ENCODE measurements at regions not wholly inside any gene's neighbourhood (a gene's known extent, or its start where the extent isn't known, plus 50 kb on each side); places are given as distances from the start of the nearest gene placed in this dataset.

DNA sequence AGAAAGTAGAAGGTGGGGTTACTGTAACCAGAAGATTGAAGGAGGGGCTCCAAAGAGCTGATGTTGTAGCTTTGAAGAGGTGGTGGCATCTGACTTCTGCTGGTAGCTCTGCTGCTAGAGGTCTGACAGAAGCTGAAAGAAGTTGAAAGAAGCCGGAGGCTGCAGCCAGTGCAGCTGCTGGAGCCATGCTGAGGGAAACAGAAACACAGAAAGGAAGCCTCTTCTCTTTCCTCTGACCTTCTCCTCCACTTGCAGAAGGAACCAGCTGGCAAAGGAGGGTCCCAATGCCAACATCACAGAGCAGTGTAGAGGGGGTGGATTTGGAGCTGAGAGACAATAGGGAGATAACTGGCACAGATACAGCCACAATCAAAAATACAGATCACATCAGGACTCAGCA, 89.3 kb upstream of the HHIP start:
- peaks cover under 1% of the 10 kb centered on the region for H3K4me1 ChIP-seq (ENCODE audit: control insufficient read depth, insufficient read depth, low read length)
- no peaks in the 10 kb centered on the region for H3K27me3 ChIP-seq (ENCODE audit: control insufficient read depth, insufficient read depth, low read length)
- no peak overlapping the region for H3K4me2 ChIP-seq (ENCODE audit: low read length)
- no peak overlapping the region for H3K4me3 ChIP-seq (ENCODE audit: low read length)
- no peak overlapping the region for H3K9ac ChIP-seq (ENCODE audit: low read depth, low read length)
- H3K36me3 ChIP-seq (ENCODE audit: insufficient read depth, low read length), result no peaks in the 10 kb centered on the region
- H3K9me3 ChIP-seq (replicated peaks; ENCODE audit: low read length), result no peaks in the 10 kb centered on the region

DNA sequence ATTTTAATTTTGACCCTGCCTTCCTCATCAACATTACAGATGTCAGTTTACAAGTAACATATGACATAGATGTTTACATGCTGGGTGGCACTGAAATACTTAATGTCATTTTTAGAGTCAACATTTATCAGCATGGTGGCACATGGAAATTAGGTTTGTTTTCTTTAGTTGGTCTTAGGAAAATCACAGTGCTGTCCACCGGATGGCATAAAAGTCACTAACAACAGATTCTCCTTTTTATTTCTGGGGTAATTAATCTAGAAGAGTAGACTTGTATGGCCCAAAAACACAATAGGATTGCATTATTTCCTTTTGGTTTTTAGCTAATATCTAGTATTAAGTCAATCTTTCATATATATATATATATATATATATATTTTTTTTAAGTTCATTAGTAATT, 88.6 kb upstream of the HHIP start:
- Histone ChIP-seq H3K4me1 (ENCODE audit: control insufficient read depth, insufficient read depth, low read length) (peaks cover 8% of the 10 kb centered on the region), H3K4me2 (ENCODE audit: low read length) (no peak overlapping the region), H3K27me3 (ENCODE audit: control insufficient read depth, insufficient read depth, low read length) (no peaks in the 10 kb centered on the region), H3K36me3 (ENCODE audit: insufficient read depth, low read length) (no peaks in the 10 kb centered on the region), H3K9ac (ENCODE audit: low read depth, low read length) (no peak overlapping the region), H3K9me3 (replicated peaks; ENCODE audit: low read length) (no peaks in the 10 kb centered on the region), H3K4me3 (ENCODE audit: low read length) (no peak overlapping the region)

DNA sequence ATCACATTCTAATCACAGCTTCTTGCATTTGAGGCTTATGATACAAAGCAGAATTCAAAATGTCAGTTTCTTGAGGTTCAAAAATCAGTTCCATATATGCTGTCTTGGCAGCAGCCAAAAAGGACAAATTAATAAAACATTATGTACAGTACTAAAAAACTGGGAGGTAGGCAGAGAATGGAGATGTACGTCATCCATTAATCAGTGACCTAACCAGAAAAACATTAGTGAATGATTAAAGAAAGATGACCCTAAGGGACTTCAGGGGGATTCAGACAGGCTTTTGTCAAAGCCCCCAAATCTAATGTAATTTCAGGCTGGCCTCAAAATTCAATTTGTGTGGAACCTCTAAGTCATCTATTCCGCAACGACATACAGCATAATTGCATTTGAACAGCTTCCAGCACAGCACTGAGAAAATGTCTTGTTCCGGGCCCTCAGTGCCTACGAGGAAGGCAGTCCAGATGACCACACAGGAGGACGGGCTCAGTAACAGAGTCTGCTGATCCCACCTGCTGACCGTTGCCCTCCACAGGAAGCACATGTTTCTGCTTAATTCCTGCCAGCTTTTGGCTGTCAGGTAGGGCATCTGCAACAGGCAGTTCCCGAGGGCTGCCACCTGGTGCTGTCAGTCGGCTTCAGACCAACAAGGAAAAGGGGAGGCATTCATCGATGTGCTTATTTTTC, 83.8 kb upstream of the HHIP start:
- Histone ChIP-seq H3K4me3 (ENCODE audit: low read length) (no peak overlapping the region), H3K4me1 (ENCODE audit: control insufficient read depth, insufficient read depth, low read length) (peaks cover 16% of the 10 kb centered on the region), H3K9me3 (replicated peaks; ENCODE audit: low read length) (no peaks in the 10 kb centered on the region), H3K27me3 (ENCODE audit: control insufficient read depth, insufficient read depth, low read length) (no peaks in the 10 kb centered on the region), H3K9ac (ENCODE audit: low read depth, low read length) (no peak overlapping the region), H3K4me2 (ENCODE audit: low read length) (peak overlapping the region; percentile 63), H3K36me3 (ENCODE audit: insufficient read depth, low read length) (no peaks in the 10 kb centered on the region)

- H3K4me3 ChIP-seq (ENCODE audit: low read length), result no peak overlapping the region
- H3K36me3 ChIP-seq (ENCODE audit: insufficient read depth, low read length), result no peaks in the 10 kb centered on the region
- no peak overlapping the region for H3K9ac ChIP-seq (ENCODE audit: low read depth, low read length)
Measured at GRCh38 chr4:144564358-144564757, 81.6 kb upstream of the HHIP start.

DNA sequence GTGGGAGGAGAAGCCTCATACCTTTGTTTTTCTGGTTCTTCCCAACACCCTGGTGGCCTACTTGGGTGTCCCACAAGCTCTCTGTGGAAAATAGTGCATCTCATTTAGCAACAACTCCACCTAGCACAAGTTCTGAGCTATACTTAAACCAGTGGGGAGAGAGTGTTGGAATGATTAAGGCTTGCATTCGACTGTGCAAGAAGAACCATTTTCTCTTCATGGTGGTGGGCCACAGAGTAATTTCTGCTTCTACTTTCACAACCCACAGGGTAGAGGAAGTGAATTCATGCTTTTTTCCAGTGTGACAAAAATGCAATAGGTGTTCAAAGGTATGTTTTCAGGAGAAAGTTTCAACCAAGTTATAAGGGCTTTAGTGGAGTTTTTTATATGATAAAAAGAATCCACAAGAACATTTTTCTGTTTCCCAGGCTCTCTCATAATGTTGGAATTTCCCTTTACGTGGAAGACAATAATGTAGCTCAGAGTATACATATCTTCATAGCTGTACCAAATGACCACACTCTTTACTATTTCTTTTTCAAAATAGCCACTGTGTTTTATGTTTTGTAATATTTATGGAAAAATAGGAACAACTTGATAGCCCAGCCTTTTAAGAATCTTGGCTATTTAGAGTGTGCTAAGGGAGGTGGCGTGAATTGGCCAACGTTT, 80.3 kb upstream of the HHIP start:
- H3K4me1 ChIP-seq (ENCODE audit: control insufficient read depth, insufficient read depth, low read length), result peaks cover 16% of the 10 kb centered on the region
- H3K27me3 ChIP-seq (ENCODE audit: control insufficient read depth, insufficient read depth, low read length), result no peaks in the 10 kb centered on the region
- no peak overlapping the region for H3K4me2 ChIP-seq (ENCODE audit: low read length)
- peak overlapping the region; percentile 42 for H3K9ac ChIP-seq (ENCODE audit: low read depth, low read length)
- no peaks in the 10 kb centered on the region for H3K36me3 ChIP-seq (ENCODE audit: insufficient read depth, low read length)
- no peaks in the 10 kb centered on the region for H3K9me3 ChIP-seq (replicated peaks; ENCODE audit: low read length)
- no peak overlapping the region for H3K4me3 ChIP-seq (ENCODE audit: low read length)

More at GRCh38 chr4:144564358-144564757, 81.6 kb upstream of the HHIP start:
- Histone ChIP-seq H3K9me3 (replicated peaks; ENCODE audit: low read length) (no peaks in the 10 kb centered on the region), H3K4me1 (ENCODE audit: control insufficient read depth, insufficient read depth, low read length) (peaks cover 16% of the 10 kb centered on the region), H3K4me2 (ENCODE audit: low read length) (no peak overlapping the region), H3K27me3 (ENCODE audit: control insufficient read depth, insufficient read depth, low read length) (no peaks in the 10 kb centered on the region)

- H3K36me3 ChIP-seq (ENCODE audit: insufficient read depth, low read length), result no peaks in the 10 kb centered on the region
- no peaks in the 10 kb centered on the region for H3K9me3 ChIP-seq (replicated peaks; ENCODE audit: low read length)
- H3K4me1 ChIP-seq (ENCODE audit: control insufficient read depth, insufficient read depth, low read length), result peaks cover 11% of the 10 kb centered on the region
- no peaks in the 10 kb centered on the region for H3K27me3 ChIP-seq (ENCODE audit: control insufficient read depth, insufficient read depth, low read length)
- no peak overlapping the region for H3K9ac ChIP-seq (ENCODE audit: low read depth, low read length)
- no peak overlapping the region for H3K4me3 ChIP-seq (ENCODE audit: low read length)
- H3K4me2 ChIP-seq (ENCODE audit: low read length), result no peak overlapping the region
Measured at GRCh38 chr4:144572660-144573059, 73.3 kb upstream of the HHIP start.

DNA sequence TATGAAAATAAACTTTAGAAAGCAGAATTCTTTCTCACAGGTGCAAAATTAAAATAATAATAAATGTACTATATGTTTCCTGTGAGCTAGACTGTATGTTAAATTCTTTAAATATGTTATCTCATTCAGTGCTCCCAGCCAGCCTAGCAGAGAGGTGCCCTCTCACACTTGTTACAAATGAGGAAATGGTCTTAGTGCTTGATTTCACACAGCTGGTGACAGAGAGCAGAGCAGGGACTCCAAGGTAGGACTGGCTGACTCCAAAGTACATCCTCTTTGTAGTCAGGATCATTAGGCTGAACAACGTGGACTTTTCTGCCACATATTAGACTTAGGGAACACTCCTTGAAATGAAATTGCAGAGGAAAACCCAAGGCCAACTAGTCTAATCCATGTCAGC, 72.0 kb upstream of the HHIP start:
- Histone ChIP-seq H3K36me3 (ENCODE audit: insufficient read depth, low read length) (no peaks in the 10 kb centered on the region), H3K4me1 (ENCODE audit: control insufficient read depth, insufficient read depth, low read length) (peaks cover 18% of the 10 kb centered on the region), H3K4me2 (ENCODE audit: low read length) (no peak overlapping the region), H3K9ac (ENCODE audit: low read depth, low read length) (no peak overlapping the region), H3K9me3 (replicated peaks; ENCODE audit: low read length) (no peaks in the 10 kb centered on the region), H3K4me3 (ENCODE audit: low read length) (no peak overlapping the region), H3K27me3 (ENCODE audit: control insufficient read depth, insufficient read depth, low read length) (no peaks in the 10 kb centered on the region)

GRCh38 chr4:144574509-144574908, 71.4 kb upstream of the HHIP start:
- no peak overlapping the region for H3K9ac ChIP-seq (ENCODE audit: low read depth, low read length)
- H3K36me3 ChIP-seq (ENCODE audit: insufficient read depth, low read length), result no peaks in the 10 kb centered on the region
- no peaks in the 10 kb centered on the region for H3K27me3 ChIP-seq (ENCODE audit: control insufficient read depth, insufficient read depth, low read length)
- no peak overlapping the region for H3K4me3 ChIP-seq (ENCODE audit: low read length)
- peaks cover 22% of the 10 kb centered on the region for H3K4me1 ChIP-seq (ENCODE audit: control insufficient read depth, insufficient read depth, low read length)
- H3K9me3 ChIP-seq (replicated peaks; ENCODE audit: low read length), result no peaks in the 10 kb centered on the region
- H3K4me2 ChIP-seq (ENCODE audit: low read length), result no peak overlapping the region

DNA sequence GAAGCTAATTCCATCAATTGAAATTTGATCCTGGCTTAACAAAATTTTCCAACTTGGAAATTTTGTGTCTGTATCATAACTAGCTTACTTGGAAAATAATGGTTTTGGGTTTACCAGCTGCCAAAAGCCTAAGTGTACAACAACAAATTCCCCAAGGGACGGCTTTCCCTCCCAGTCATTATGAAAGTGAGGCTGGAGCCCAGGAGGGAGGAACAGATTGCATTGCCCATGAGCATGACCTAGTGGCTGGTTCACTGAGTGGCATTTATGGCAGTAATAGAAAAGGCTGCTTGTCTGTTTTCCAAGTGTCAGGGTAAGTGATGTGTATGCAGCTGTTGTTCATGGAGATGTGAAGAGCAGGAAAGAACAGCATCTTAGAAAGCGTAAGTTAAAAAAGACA, 70.8 kb upstream of the HHIP start:
- Histone ChIP-seq H3K4me3 (ENCODE audit: low read length) (no peak overlapping the region), H3K9me3 (replicated peaks; ENCODE audit: low read length) (no peaks in the 10 kb centered on the region), H3K27me3 (ENCODE audit: control insufficient read depth, insufficient read depth, low read length) (no peaks in the 10 kb centered on the region), H3K9ac (ENCODE audit: low read depth, low read length) (no peak overlapping the region), H3K4me1 (ENCODE audit: control insufficient read depth, insufficient read depth, low read length) (peaks cover 24% of the 10 kb centered on the region), H3K36me3 (ENCODE audit: insufficient read depth, low read length) (no peaks in the 10 kb centered on the region), H3K4me2 (ENCODE audit: low read length) (no peak overlapping the region)

DNA sequence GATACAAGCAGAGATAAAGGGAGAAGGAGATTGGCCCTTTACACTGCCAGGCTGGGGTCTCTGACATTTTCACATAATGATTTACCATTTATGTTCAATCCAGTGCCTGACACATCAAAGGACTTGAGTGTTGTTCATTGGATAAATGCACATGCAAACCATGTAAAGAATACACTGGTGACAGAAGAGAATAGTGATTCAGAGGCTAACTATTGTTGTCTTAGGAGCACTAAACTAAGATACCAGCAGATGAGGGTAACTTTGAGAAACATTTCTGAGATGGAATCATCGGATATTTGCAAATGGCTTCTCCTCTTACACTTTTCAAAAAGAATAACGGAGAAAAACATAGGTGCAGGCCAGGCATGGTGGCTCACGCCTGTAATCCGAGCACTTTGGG, 67.3 kb upstream of the HHIP start:
- no peak overlapping the region for H3K4me3 ChIP-seq (ENCODE audit: low read length)
- peak overlapping the region; percentile 73 for H3K9ac ChIP-seq (ENCODE audit: low read depth, low read length)
- H3K4me2 ChIP-seq (ENCODE audit: low read length), result no peak overlapping the region
- H3K9me3 ChIP-seq (replicated peaks; ENCODE audit: low read length), result no peaks in the 10 kb centered on the region
- no peaks in the 10 kb centered on the region for H3K27me3 ChIP-seq (ENCODE audit: control insufficient read depth, insufficient read depth, low read length)
- H3K36me3 ChIP-seq (ENCODE audit: insufficient read depth, low read length), result no peaks in the 10 kb centered on the region
- H3K4me1 ChIP-seq (ENCODE audit: control insufficient read depth, insufficient read depth, low read length), result peaks cover 58% of the 10 kb centered on the region

GRCh38 chr4:144579411-144580030, 66.4 kb upstream of the HHIP start:
- peak overlapping the region; percentile 40 for H3K4me2 ChIP-seq (ENCODE audit: low read length)
- peaks cover 66% of the 10 kb centered on the region for H3K4me1 ChIP-seq (ENCODE audit: control insufficient read depth, insufficient read depth, low read length)
- no peaks in the 10 kb centered on the region for H3K36me3 ChIP-seq (ENCODE audit: insufficient read depth, low read length)
- H3K9me3 ChIP-seq (replicated peaks; ENCODE audit: low read length), result no peaks in the 10 kb centered on the region
- no peak overlapping the region for H3K4me3 ChIP-seq (ENCODE audit: low read length)
- peak overlapping the region; percentile 73 for H3K9ac ChIP-seq (ENCODE audit: low read depth, low read length)
- H3K27me3 ChIP-seq (ENCODE audit: control insufficient read depth, insufficient read depth, low read length), result no peaks in the 10 kb centered on the region
